GM13977 (cell line): ENCODE measurements at regions not wholly inside any gene's neighbourhood (a gene's known extent, or its start where the extent isn't known, plus 50 kb on each side); places are given as distances from the start of the nearest gene placed in this dataset.

ENCODE experiments used
- DNase-seq: peaks from one replicate; pipeline ENCODE4 v3.0.0; 2012; ENCODE audit warnings: low spot score
- CTCF ChIP-seq: IDR thresholded peaks from 2 replicates; pipeline ENCODE4 v1.5.1; 2012; ENCODE audit warnings: mild to moderate bottlenecking, control low read depth; ENCODE audit not compliant: insufficient read depth; ENCODE audit errors: extremely low read depth, missing control alignments
- in situ Hi-C: fragments of 300-500 bp; cut with MboI; formaldehyde crosslinking; loops from one replicate; pipeline ENCODE4 v1.12.0; 2022; ENCODE audit warnings: low sequenced_read_pairs, low pct_unique_long_range_greater_than_20kb, mixed read lengths, inconsistent platforms; ENCODE audit not compliant: unreplicated experiment

GRCh38 chr10:131549116-131549515, 237.6 kb upstream of the TCERG1L start:
- in situ Hi-C loops = no loop called here
- no peak for DNase-seq
- no peak for TF ChIP-seq CTCF

- no peak for TF ChIP-seq CTCF
- in situ Hi-C loops = no loop called here
These were observed 241.6 kb upstream of the TCERG1L start for GRCh38 chr10:131553121-131553520.

GRCh38 chr10:131553581-131553980, 242.1 kb upstream of the TCERG1L start:
- no peak for TF ChIP-seq CTCF
- in situ Hi-C loops = no loop called here
- no peak for DNase-seq

More at GRCh38 chr10:131553121-131553520, 241.6 kb upstream of the TCERG1L start:
- no peak for DNase-seq

DNA sequence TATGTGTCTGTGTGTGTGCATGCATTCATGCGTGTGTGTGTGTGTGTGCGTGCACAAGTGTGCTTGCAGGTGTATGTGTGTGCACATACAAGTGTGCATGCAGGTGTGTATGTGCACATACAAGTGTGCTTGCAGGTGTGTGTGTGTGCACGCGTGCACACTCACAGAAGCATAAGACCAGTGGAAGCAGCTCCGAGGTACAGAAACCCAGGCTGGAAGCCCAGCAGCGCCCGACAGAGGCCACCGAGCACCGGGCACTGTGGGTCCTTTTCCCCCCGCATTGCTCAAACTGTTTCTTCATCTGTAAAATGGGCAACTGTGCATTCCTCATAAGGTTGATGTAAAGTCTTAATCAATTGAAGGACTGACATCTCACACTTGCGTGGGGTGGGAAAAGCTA, 243.3 kb upstream of the TCERG1L start:
- in situ Hi-C loops = no loop called here
- no peak for TF ChIP-seq CTCF
- no peak for DNase-seq

DNA sequence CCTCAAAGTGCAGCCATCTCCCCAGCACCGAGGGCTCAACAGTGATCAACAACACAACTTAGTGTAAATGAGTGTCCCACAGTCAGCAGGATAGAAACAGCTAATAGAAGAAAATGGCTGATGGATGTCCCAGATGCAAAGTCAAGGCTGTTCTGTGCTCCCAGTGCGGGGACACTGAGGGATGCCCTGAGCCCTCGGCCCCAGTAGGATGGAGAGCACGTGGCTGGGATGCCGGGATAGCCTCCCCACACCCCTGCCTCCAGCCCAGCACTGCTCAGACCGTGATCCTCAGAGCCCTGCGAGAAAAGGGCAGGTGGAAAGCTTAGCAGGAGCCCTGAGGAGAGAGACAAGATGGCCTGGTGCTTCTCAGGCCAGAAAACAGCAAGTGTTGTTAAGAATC, 243.9 kb upstream of the TCERG1L start:
- no peak for TF ChIP-seq CTCF
- in situ Hi-C loops = no loop called here
- no peak for DNase-seq

DNA sequence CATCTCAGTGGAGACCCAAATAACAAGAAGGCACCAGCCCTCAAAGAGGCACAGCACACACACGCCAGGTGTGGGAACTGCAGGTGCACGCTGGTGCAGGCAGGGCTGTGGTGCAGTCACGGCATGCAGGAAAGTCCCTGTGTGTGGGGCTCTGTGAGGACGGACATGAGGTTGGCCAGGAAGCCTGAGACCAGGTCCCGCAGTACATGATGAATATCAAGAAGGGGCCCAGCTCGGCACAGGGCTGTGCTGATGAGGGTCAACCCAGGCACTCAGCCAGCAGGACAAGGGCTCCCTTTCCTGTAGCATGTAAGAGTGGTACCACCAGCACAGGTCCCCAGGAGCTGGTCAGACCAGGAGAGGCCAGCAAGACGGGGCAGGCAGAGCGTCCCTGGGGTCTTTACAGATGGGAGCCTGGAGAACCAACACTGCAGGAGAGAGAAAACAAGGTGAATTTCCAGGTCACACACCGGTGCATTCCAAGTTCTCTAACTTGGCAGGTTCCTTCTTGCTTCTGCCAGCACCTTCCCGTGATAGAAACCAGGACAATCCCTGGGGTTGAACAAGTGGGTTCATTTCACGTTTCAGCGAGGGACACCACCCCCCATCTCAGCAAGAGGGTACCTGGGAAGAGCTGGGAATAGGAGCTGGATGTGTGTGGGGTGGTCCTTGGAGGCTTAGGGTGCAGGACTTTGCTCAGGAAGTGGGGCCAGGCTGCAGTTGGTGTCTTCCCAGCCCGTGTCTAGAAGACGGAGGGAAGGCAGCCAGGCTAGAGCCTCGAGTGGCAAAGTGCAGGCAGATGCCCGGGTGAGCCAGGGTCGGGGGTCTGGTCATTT, 244.8 kb upstream of the TCERG1L start:
- no peak for DNase-seq
- in situ Hi-C loops = no loop called here
- no peak for TF ChIP-seq CTCF
